GM12878 (cell line): ENCODE measurements at regions not wholly inside any gene's neighbourhood (a gene's known extent, or its start where the extent isn't known, plus 50 kb on each side); places are given as distances from the start of the nearest gene placed in this dataset.

Source experiments
- POLR2A ChIP-seq: IDR thresholded peaks from 2 replicates; pipeline ENCODE4 v1.6.1; 2011; ENCODE audit warnings: low read depth, mild to moderate bottlenecking, low read length
- RAD21 ChIP-seq: IDR thresholded peaks from 2 replicates; pipeline ENCODE4 v1.6.1; 2011; ENCODE audit warnings: mild to moderate bottlenecking, low read depth, low read length, moderate library complexity; ENCODE audit not compliant: insufficient read depth

GRCh38 chr13:33963895-33964294 lies 145.9 kb downstream of the RFC3 start:
- TF ChIP-seq POLR2A (no peak), RAD21 (no peak)
